HepG2 (cell line): ENCODE measurements at regions not wholly inside any gene's neighbourhood (a gene's known extent, or its start where the extent isn't known, plus 50 kb on each side); places are given as distances from the start of the nearest gene placed in this dataset.

Experiments used
- BHLHE40 ChIP-seq: IDR thresholded peaks from 2 replicates; pipeline ENCODE4 v1.6.1; 2011; ENCODE audit warnings: low read length, improper control_type of control experiment
- CTCF ChIP-seq: sonication (generic); formaldehyde crosslinking; IDR thresholded peaks from 2 replicates; pipeline ENCODE4 v1.5.0; 2020; ENCODE audit warnings: mild to moderate bottlenecking, missing genetic modification reagents, moderate library complexity
- DMAP1 ChIP-seq: IDR thresholded peaks from 2 replicates; pipeline ENCODE4 v1.6.1; 2016
- GTF2F1 ChIP-seq: fragments of 150-350 bp; IDR thresholded peaks from 2 replicates; pipeline ENCODE4 v1.6.1; 2014; ENCODE audit warnings: low read length
- NFIB ChIP-seq: sonication (generic); formaldehyde crosslinking; IDR thresholded peaks from 2 replicates; pipeline ENCODE4 v1.9.0; 2021; ENCODE audit warnings: missing genetic modification reagents, mild to moderate bottlenecking, borderline replicate concordance
- POLR2AphosphoS5 ChIP-seq: IDR thresholded peaks from 2 replicates; pipeline ENCODE4 v1.6.1; 2012; ENCODE audit warnings: low read depth, low read length
- SP1 ChIP-seq, 2 experiments: fragments of 450-650 bp in 1 of 2; sonication (generic) in 1 of 2; formaldehyde crosslinking in 1 of 2; IDR thresholded peaks; 2 replicates each; pipeline versions ENCODE4 v1.4.0 to v1.6.1; 2016 to 2020; ENCODE audit warnings: missing genetic modification reagents in 1 of 2
- YY1 ChIP-seq: IDR thresholded peaks from 2 replicates; pipeline ENCODE4 v1.6.1; 2011; ENCODE audit warnings: low read length, low read depth, moderate library complexity, mild to moderate bottlenecking; ENCODE audit not compliant: insufficient read depth, insufficient replicate concordance
- ZNF574 ChIP-seq: sonication (generic); formaldehyde crosslinking; IDR thresholded peaks from 2 replicates; pipeline ENCODE4 v1.4.0; 2020; ENCODE audit warnings: missing genetic modification reagents
- ZNF576 ChIP-seq: sonication (generic); formaldehyde crosslinking; IDR thresholded peaks from 2 replicates; pipeline ENCODE4 v1.4.0; 2020; ENCODE audit warnings: mild to moderate bottlenecking, missing genetic modification reagents
- ZNF841 ChIP-seq: sonication (generic); formaldehyde crosslinking; IDR thresholded peaks from 2 replicates; pipeline ENCODE4 v1.8.1; 2023; ENCODE audit warnings: missing genetic modification reagents, borderline replicate concordance
- ZSCAN29 ChIP-seq: sonication (generic); formaldehyde crosslinking; conservative IDR thresholded peaks from 2 replicates; pipeline ENCODE4 v1.4.0; 2020; ENCODE audit warnings: mild to moderate bottlenecking, missing genetic modification reagents

GRCh38 chr17:71486261-71486660, 634.6 kb upstream of the SOX9 start:
- TF ChIP-seq CTCF (CRISPR knock-in tag) (no peak), SP1 (IDR thresholded peaks at IDR 0.05) (no peak), SP1 (CRISPR knock-in tag; IDR thresholded peaks at IDR 0.05) (no peak), ZSCAN29 (CRISPR knock-in tag) (no peak), YY1 (no peak), ZNF576 (CRISPR knock-in tag) (no peak), POLR2AphosphoS5 (no peak), ZNF841 (CRISPR knock-in tag) (no peak), DMAP1 (CRISPR knock-in tag) (no peak), GTF2F1 (no peak), NFIB (CRISPR knock-in tag) (no peak), ZNF574 (CRISPR knock-in tag) (no peak), BHLHE40 (no peak)
